HUES64 (cell line): ENCODE measurements at regions not wholly inside any gene's neighbourhood (a gene's known extent, or its start where the extent isn't known, plus 50 kb on each side); places are given as distances from the start of the nearest gene placed in this dataset.

ENCODE experiments used
- H3K27ac ChIP-seq: 2 replicates; pipeline ENCODE4 v1.7.0; 2013; ENCODE audit warnings: low read depth, low read length, inconsistent platforms
- H3K27me3 ChIP-seq: 2 replicates; pipeline ENCODE4 v1.6.1; 2013; ENCODE audit warnings: mild to moderate bottlenecking, low read length; ENCODE audit not compliant: insufficient read depth
- H3K36me3 ChIP-seq: 2 replicates; pipeline ENCODE4 v1.6.1; 2013; ENCODE audit warnings: mild to moderate bottlenecking, low read length; ENCODE audit not compliant: insufficient read depth
- H3K4me1 ChIP-seq: 2 replicates; pipeline ENCODE4 v1.6.1; 2013; ENCODE audit warnings: mild to moderate bottlenecking, low read length, moderate library complexity; ENCODE audit not compliant: insufficient read depth
- H3K4me3 ChIP-seq: 2 replicates; pipeline ENCODE4 v1.5.1; 2013; ENCODE audit warnings: mild to moderate bottlenecking, low read length, moderate library complexity
- H3K9ac ChIP-seq: 2 replicates; pipeline ENCODE4 v1.6.1; 2013; ENCODE audit warnings: mild to moderate bottlenecking, low read depth, low read length
- H3K9me3 ChIP-seq: 2 replicates; pipeline ENCODE4 v1.6.1; 2013; ENCODE audit warnings: low read depth, low read length; ENCODE audit not compliant: insufficient read depth
- WGBS: fragments of 150-250, 120-280 bp; methylation state at CpG from one replicate; pipeline ENCODE4 v1.1.7; 2013; ENCODE audit warnings: missing lambda C conversion rate; 5-methylcytosine and 5-hydroxymethylcytosine counted together

GRCh38 chr6:44653091-44653490 lies 265.6 kb downstream of the CDC5L start:
- H3K9me3 ChIP-seq: no peaks in the 10 kb centered on the region
- H3K27me3 ChIP-seq: no peaks in the 10 kb centered on the region
- no peak overlapping the region for H3K4me3 ChIP-seq
- WGBS: 90% methylated on average over 3 of the region's 3 CpGs
- no peak overlapping the region for H3K9ac ChIP-seq
- no peaks in the 10 kb centered on the region for H3K36me3 ChIP-seq
- H3K4me1 ChIP-seq: peaks cover 21% of the 10 kb centered on the region; the same call in 1 of the 2 replicates
- no peak overlapping the region for H3K27ac ChIP-seq

GRCh38 chr6:44653761-44654218 lies 266.3 kb downstream of the CDC5L start:
- Histone ChIP-seq H3K9me3 (no peaks in the 10 kb centered on the region), H3K27ac (no peak overlapping the region), H3K9ac (no peak overlapping the region), H3K36me3 (no peaks in the 10 kb centered on the region), H3K27me3 (no peaks in the 10 kb centered on the region), H3K4me1 (peaks cover 21% of the 10 kb centered on the region; the same call in 1 of the 2 replicates), H3K4me3 (no peak overlapping the region)
- 90% methylated on average over 10 of the region's 10 CpGs for WGBS

- Histone ChIP-seq H3K9me3 (no peaks in the 10 kb centered on the region), H3K27ac (no peak overlapping the region; the same call in 1 of the 2 replicates), H3K4me3 (no peak overlapping the region), H3K27me3 (no peaks in the 10 kb centered on the region), H3K4me1 (peaks cover 24% of the 10 kb centered on the region), H3K36me3 (no peaks in the 10 kb centered on the region), H3K9ac (no peak overlapping the region)
- WGBS: 35% methylated on average over 26 of the region's 26 CpGs
These were observed 268.2 kb downstream of the CDC5L start for GRCh38 chr6:44655412-44656342.

GRCh38 chr6:44656691-44657090 lies 269.2 kb downstream of the CDC5L start:
- no peaks in the 10 kb centered on the region for H3K27me3 ChIP-seq
- H3K27ac ChIP-seq: no peak overlapping the region
- peaks cover 26% of the 10 kb centered on the region for H3K4me1 ChIP-seq
- no peaks in the 10 kb centered on the region for H3K9me3 ChIP-seq
- 96% methylated on average over 6 of the region's 6 CpGs for WGBS
- no peak overlapping the region for H3K4me3 ChIP-seq
- no peaks in the 10 kb centered on the region for H3K36me3 ChIP-seq
- no peak overlapping the region for H3K9ac ChIP-seq

- 87% methylated on average over 10 of the region's 10 CpGs for WGBS
- H3K9me3 ChIP-seq: no peaks in the 10 kb centered on the region
- peaks cover 26% of the 10 kb centered on the region for H3K4me1 ChIP-seq
- H3K9ac ChIP-seq: no peak overlapping the region
- H3K27ac ChIP-seq: no peak overlapping the region
- no peaks in the 10 kb centered on the region for H3K27me3 ChIP-seq
- H3K4me3 ChIP-seq: no peak overlapping the region
- H3K36me3 ChIP-seq: no peaks in the 10 kb centered on the region
These were observed 269.8 kb downstream of the CDC5L start for GRCh38 chr6:44657206-44657819.

GRCh38 chr6:44658571-44658970 lies 271.1 kb downstream of the CDC5L start:
- Histone ChIP-seq H3K9me3 (no peaks in the 10 kb centered on the region), H3K27me3 (no peaks in the 10 kb centered on the region), H3K27ac (no peak overlapping the region), H3K9ac (no peak overlapping the region), H3K4me1 (peaks cover 36% of the 10 kb centered on the region), H3K4me3 (no peak overlapping the region), H3K36me3 (no peaks in the 10 kb centered on the region)

- no peaks in the 10 kb centered on the region for H3K9me3 ChIP-seq
- 90% methylated on average over 5 of the region's 5 CpGs for WGBS
- no peak overlapping the region for H3K27ac ChIP-seq
- H3K27me3 ChIP-seq: no peaks in the 10 kb centered on the region
- no peak overlapping the region for H3K4me3 ChIP-seq
- H3K4me1 ChIP-seq: peaks cover 45% of the 10 kb centered on the region
- no peak overlapping the region for H3K9ac ChIP-seq
- no peaks in the 10 kb centered on the region for H3K36me3 ChIP-seq
These were observed 272.2 kb downstream of the CDC5L start for GRCh38 chr6:44659726-44660125.

- no peak overlapping the region for H3K4me3 ChIP-seq
- H3K36me3 ChIP-seq: no peaks in the 10 kb centered on the region
- H3K9me3 ChIP-seq: no peaks in the 10 kb centered on the region
- H3K27me3 ChIP-seq: no peaks in the 10 kb centered on the region
- H3K27ac ChIP-seq: no peak overlapping the region
- no peak overlapping the region for H3K9ac ChIP-seq
- peaks cover 49% of the 10 kb centered on the region for H3K4me1 ChIP-seq
- WGBS: 86% methylated on average over 9 of the region's 9 CpGs
These were observed 273.2 kb downstream of the CDC5L start for GRCh38 chr6:44660561-44661220.

- Histone ChIP-seq H3K36me3 (no peaks in the 10 kb centered on the region), H3K4me3 (no peak overlapping the region), H3K27ac (no peak overlapping the region; the same call in 1 of the 2 replicates), H3K27me3 (no peaks in the 10 kb centered on the region), H3K9me3 (no peaks in the 10 kb centered on the region), H3K4me1 (peaks cover 56% of the 10 kb centered on the region), H3K9ac (no peak overlapping the region; the same call in 1 of the 2 replicates)
- WGBS: 90% methylated on average over 5 of the region's 7 CpGs
These were observed 273.9 kb downstream of the CDC5L start for GRCh38 chr6:44661221-44662008.

GRCh38 chr6:44662461-44663121 lies 275.1 kb downstream of the CDC5L start:
- H3K4me3 ChIP-seq: no peak overlapping the region
- no peaks in the 10 kb centered on the region for H3K36me3 ChIP-seq
- H3K9ac ChIP-seq: peak overlapping the region; percentile 64
- WGBS: 21% methylated on average over 13 of the region's 13 CpGs
- H3K27ac ChIP-seq: peak overlapping the region; percentile 93
- H3K27me3 ChIP-seq: no peaks in the 10 kb centered on the region
- H3K9me3 ChIP-seq: no peaks in the 10 kb centered on the region
- H3K4me1 ChIP-seq: peaks cover 68% of the 10 kb centered on the region
